Karpas-422 (cell line): ENCODE measurements at regions not wholly inside any gene's neighbourhood (a gene's known extent, or its start where the extent isn't known, plus 50 kb on each side); places are given as distances from the start of the nearest gene placed in this dataset.
A peak's percentile ranks its signal among the peaks of the same experiment; 100 is the strongest.

Experiments
- DNase-seq: peaks from one replicate; pipeline ENCODE4 v3.0.0-alpha.2; 2015
- H2AFZ ChIP-seq: fragments of 200-600 bp; sonication (generic); 2 replicates; pipeline ENCODE4 v1.6.1; 2014; ENCODE audit warnings: antibody characterized with exemption, low read length, mixed read lengths
- H3K27ac ChIP-seq: fragments of 200-600 bp; sonication (generic); 2 replicates; pipeline ENCODE4 v1.5.1; 2014; ENCODE audit warnings: mild to moderate bottlenecking, low read length, moderate library complexity
- H3K27me3 ChIP-seq: fragments of 200-600 bp; sonication (generic); 2 replicates; pipeline ENCODE4 v1.6.1; 2014; ENCODE audit warnings: low read length, mixed read lengths
- H3K36me3 ChIP-seq: fragments of 200-600 bp; sonication (generic); 2 replicates; pipeline ENCODE4 v1.6.1; 2014; ENCODE audit warnings: low read length, mixed read lengths; ENCODE audit not compliant: insufficient read depth
- H3K4me1 ChIP-seq: fragments of 200-600 bp; sonication (generic); 2 replicates; pipeline ENCODE4 v1.6.1; 2014; ENCODE audit warnings: mild to moderate bottlenecking, low read length, mixed read lengths
- H3K4me2 ChIP-seq: fragments of 200-600 bp; sonication (generic); 2 replicates; pipeline ENCODE4 v1.6.1; 2014; ENCODE audit warnings: low read length, low read depth, mild to moderate bottlenecking; ENCODE audit not compliant: poor library complexity, severe bottlenecking
- H3K4me3 ChIP-seq: fragments of 200-600 bp; sonication (generic); 2 replicates; pipeline ENCODE4 v1.5.1; 2014; ENCODE audit warnings: mild to moderate bottlenecking, antibody characterized with exemption, low read length, mixed read lengths
- H3K79me2 ChIP-seq: fragments of 200-600 bp; sonication (generic); 2 replicates; pipeline ENCODE4 v1.6.1; 2014; ENCODE audit warnings: mild to moderate bottlenecking, low read length, mixed read lengths
- H3K9ac ChIP-seq: fragments of 200-600 bp; sonication (generic); 2 replicates; pipeline ENCODE4 v1.6.0; 2014; ENCODE audit warnings: low read length
- H3K9me2 ChIP-seq: fragments of 200-600 bp; sonication (generic), shearing (Covaris generic); replicated peaks from 2 replicates; pipeline ENCODE4 v1.6.0; 2014; ENCODE audit warnings: mild to moderate bottlenecking, low read length, moderate library complexity; ENCODE audit not compliant: insufficient read depth
- H3K9me3 ChIP-seq: fragments of 300-700, 200-600 bp; sonication (generic); 2 replicates; pipeline ENCODE4 v1.6.1; 2014; ENCODE audit warnings: low read length, mixed read lengths
- H4K20me1 ChIP-seq: fragments of 200-600 bp; sonication (generic); 2 replicates; pipeline ENCODE4 v1.6.1; 2014; ENCODE audit warnings: mild to moderate bottlenecking, antibody characterized with exemption, low read length, low read depth; ENCODE audit not compliant: insufficient read depth

DNA sequence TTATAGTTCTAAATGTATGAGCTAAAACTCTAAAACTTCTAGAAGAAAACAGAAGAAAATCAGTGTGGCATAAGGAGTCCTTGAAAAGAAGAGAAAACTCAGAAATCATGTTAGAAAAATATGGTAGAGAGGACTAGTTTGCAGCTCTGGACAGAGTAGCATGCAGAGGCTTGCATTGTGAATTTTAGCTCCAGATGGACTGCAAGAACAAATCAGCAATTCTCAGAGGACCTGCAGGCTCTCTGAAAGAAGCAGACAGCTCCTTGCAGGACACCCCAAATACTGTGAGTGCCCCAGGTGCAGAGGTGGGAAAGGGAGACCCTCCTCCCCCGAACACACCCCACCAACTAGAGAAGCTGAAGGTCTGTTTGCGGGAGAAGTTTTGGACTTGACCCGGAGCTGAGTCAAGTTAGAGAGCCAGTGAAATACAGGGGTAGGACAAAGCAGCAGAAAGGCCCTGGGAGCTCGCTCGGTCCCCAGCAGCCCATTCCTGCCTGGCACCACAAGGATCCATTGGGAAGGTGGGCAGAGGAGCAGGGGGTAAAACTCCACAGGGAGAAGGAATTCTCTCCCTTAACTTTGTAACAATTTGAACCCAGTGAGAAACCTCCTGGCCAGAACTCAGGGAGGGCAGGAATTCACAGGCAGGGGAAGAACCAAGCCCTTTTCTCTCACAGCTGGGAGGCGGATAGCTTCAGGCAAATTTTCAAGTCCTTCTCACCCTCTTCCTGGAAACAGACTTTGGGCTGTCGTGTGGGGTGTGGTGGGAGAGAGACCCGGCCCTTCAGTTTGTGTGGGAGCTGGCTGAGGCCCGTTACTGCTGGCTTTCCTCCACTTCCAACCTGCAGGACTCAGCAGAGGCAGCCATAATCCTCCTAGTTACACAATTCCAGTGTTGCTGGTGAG lies 216.2 kb upstream of the SLC35G4 start:
- no peak overlapping the region for H3K4me3 ChIP-seq
- no peaks in the 10 kb centered on the region for H3K79me2 ChIP-seq
- no peak overlapping the region for H3K27ac ChIP-seq
- no peak for DNase-seq
- H2AFZ ChIP-seq, result no peak overlapping the region
- no peak overlapping the region for H3K9ac ChIP-seq
- H4K20me1 ChIP-seq, result no peaks in the 10 kb centered on the region
- no peaks in the 10 kb centered on the region for H3K4me1 ChIP-seq
- no peaks in the 10 kb centered on the region for H3K9me2 ChIP-seq
- no peak overlapping the region for H3K4me2 ChIP-seq
- H3K36me3 ChIP-seq, result no peaks in the 10 kb centered on the region
- no peaks in the 10 kb centered on the region for H3K27me3 ChIP-seq
- H3K9me3 ChIP-seq, result no peaks in the 10 kb centered on the region

DNA sequence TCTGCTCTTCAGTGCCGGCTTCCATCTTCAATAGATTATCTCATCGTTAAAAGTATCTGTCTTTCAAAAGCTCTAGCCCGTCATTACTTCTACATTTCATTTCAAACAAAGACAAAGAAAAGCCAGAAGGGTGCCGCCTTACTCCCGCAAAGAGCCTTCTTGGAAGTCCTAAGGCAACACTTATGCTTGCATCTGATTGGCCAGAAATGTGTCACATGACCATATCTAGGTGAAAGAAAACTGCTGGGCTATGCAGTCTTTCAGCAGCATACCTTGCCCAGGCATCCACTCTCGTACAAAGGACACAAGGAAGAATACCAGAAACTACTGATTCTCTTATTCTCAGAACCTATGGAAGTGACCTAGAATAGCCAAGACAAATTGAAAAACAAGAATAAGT lies 217.1 kb upstream of the SLC35G4 start:
- Histone ChIP-seq H3K36me3 (no peaks in the 10 kb centered on the region), H3K9me2 (no peaks in the 10 kb centered on the region), H3K27me3 (no peaks in the 10 kb centered on the region), H3K4me2 (no peak overlapping the region), H3K27ac (no peak overlapping the region), H3K9me3 (no peaks in the 10 kb centered on the region), H3K79me2 (no peaks in the 10 kb centered on the region), H2AFZ (no peak overlapping the region), H3K4me3 (no peak overlapping the region), H4K20me1 (no peaks in the 10 kb centered on the region), H3K9ac (no peak overlapping the region), H3K4me1 (no peaks in the 10 kb centered on the region)
- DNase-seq, result peak; percentile 51

DNA sequence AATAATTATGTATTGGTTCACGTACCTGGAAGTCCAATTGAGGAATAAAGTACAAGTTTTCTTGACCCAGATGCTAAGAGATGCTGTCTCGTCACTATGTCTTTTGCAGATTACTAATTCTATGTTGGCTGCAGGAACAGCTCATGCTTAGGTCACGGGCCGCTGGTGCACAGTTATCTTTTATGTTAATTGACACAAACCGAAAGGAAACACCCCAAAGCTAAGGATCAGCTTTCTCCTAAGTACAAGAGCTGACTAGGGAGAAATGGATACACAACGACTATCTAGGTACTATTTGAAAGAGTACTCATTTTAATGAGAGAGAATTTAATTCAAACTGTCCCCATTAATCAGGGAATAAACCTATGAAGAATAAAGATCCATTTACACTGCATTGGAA lies 217.7 kb upstream of the SLC35G4 start:
- Histone ChIP-seq H3K79me2 (no peaks in the 10 kb centered on the region), H3K27ac (no peak overlapping the region), H3K4me1 (no peaks in the 10 kb centered on the region), H3K9ac (no peak overlapping the region), H3K9me3 (no peaks in the 10 kb centered on the region), H3K4me3 (no peak overlapping the region), H3K9me2 (no peaks in the 10 kb centered on the region), H4K20me1 (no peaks in the 10 kb centered on the region), H2AFZ (no peak overlapping the region), H3K4me2 (no peak overlapping the region), H3K36me3 (no peaks in the 10 kb centered on the region), H3K27me3 (no peaks in the 10 kb centered on the region)
- no peak for DNase-seq

DNA sequence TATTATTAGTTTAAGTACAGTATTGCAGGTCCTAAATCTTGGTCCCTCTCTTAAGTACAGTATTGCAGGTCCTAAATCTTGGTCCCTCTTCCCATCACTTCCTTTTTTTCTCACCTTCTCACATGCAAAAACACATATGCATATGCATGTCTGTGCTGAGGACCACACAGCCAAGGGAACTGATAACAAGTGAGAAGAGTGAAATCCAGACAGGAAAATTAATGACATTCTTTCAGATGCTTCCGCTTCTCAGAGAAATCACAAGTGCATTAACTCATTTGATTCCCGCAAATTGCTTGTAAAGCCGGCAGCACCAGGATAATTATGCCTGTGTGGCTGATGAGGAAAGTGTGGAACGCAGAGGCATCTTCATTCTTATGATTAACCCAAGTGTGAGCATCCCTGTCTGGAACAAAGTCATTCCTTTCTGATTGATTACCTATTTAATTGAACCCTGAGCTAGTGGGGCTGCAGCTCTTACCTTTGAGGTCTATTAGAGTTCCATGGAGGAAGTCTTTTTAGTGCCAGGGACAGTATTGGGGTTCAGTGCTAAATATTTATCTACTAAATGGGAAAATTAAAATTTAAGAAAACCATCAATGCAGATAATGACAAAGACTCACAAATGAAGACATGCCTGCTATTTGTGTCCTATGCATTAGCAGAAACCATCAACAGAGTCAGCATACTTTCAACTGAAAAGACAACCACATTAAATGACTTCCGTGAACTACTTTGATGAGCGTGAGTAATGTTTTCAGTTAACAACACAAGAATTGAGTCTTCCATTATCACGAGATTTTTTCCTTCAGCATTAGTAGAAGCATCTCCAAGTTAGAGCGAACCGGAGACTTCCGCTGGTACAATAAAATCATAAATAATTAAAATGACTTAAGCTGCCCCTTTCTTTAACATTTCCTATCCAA lies 220.4 kb upstream of the SLC35G4 start:
- H3K36me3 ChIP-seq, result no peaks in the 10 kb centered on the region
- H3K4me2 ChIP-seq, result no peak overlapping the region
- no peaks in the 10 kb centered on the region for H3K9me3 ChIP-seq
- H4K20me1 ChIP-seq, result no peaks in the 10 kb centered on the region
- no peak overlapping the region for H3K9ac ChIP-seq
- no peaks in the 10 kb centered on the region for H3K4me1 ChIP-seq
- no peak overlapping the region for H3K4me3 ChIP-seq
- no peak for DNase-seq
- H3K79me2 ChIP-seq, result no peaks in the 10 kb centered on the region
- H3K9me2 ChIP-seq, result no peaks in the 10 kb centered on the region
- H2AFZ ChIP-seq, result no peak overlapping the region
- H3K27ac ChIP-seq, result no peak overlapping the region
- H3K27me3 ChIP-seq, result no peaks in the 10 kb centered on the region

DNA sequence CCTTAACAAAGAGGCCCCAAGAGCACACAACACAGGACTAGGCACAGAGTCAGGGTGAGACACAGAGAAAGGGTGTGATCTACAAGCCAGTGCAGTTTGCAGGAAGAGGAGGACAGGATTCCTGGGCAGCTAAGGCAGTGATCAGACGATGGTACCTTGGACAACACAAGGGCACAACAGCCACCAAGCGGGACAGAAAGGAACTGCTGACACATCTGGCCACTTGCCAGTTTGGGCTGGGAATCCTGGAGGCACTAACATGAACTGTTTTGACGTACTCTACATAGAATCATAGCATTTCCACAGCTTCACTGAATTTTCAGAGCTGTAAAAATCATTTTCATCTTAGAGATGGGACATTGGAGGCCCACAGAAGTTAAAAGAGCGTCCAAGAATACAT lies 221.5 kb upstream of the SLC35G4 start:
- no peaks in the 10 kb centered on the region for H4K20me1 ChIP-seq
- peak; percentile 73 for DNase-seq
- no peaks in the 10 kb centered on the region for H3K79me2 ChIP-seq
- no peak overlapping the region for H3K4me2 ChIP-seq
- H3K36me3 ChIP-seq, result no peaks in the 10 kb centered on the region
- H3K27ac ChIP-seq, result no peak overlapping the region
- no peaks in the 10 kb centered on the region for H3K9me3 ChIP-seq
- no peak overlapping the region for H3K4me3 ChIP-seq
- H2AFZ ChIP-seq, result no peak overlapping the region
- no peaks in the 10 kb centered on the region for H3K4me1 ChIP-seq
- H3K27me3 ChIP-seq, result no peaks in the 10 kb centered on the region
- H3K9ac ChIP-seq, result no peak overlapping the region
- no peaks in the 10 kb centered on the region for H3K9me2 ChIP-seq

DNA sequence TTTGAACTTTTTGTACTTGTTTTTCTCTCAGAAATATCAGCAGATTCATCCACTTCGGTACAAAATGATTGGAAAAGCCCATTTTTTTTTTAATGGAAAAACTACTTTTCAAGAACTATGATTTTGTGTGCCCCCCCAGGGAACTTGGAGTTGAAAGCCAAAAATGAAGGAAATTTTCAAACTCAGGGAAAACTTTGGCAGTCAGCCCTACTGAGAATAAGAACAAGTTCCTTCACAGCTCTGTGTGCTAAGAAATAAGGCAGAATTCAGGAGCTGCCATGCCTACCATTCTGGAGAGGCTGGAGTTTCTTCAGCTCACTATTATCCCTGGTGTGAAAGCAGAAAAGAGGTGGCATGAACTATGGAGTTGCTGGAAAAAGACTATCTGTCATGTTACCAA lies 226.0 kb upstream of the SLC35G4 start:
- Histone ChIP-seq H3K79me2 (no peaks in the 10 kb centered on the region), H3K9me3 (no peaks in the 10 kb centered on the region), H3K9me2 (no peaks in the 10 kb centered on the region), H3K4me3 (no peak overlapping the region), H2AFZ (no peak overlapping the region), H3K36me3 (no peaks in the 10 kb centered on the region), H3K27ac (no peak overlapping the region), H3K27me3 (no peaks in the 10 kb centered on the region), H3K4me1 (no peaks in the 10 kb centered on the region), H4K20me1 (no peaks in the 10 kb centered on the region), H3K4me2 (no peak overlapping the region), H3K9ac (no peak overlapping the region)
- DNase-seq, result no peak

DNA sequence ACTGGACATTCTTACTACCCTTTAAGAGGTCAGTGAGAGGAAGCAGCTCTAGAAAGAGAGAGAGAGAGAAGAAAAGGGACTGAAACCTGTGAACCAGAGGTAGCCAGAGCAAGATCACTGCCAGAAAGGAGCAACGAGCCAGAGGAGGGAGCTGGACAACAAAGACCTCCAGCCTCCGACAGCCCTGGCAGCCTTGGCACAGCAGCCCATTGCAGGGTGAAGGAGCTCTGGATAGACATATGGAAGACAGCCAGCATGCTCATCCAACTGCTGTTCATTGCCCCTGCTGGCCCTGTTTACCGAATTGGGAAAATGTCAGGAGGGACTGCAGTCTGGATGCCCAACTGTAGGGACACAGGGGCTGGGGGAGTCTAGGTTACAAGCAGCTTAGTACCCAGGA lies 228.4 kb upstream of the SLC35G4 start:
- no peaks in the 10 kb centered on the region for H3K9me2 ChIP-seq
- H3K4me2 ChIP-seq, result no peak overlapping the region
- H4K20me1 ChIP-seq, result no peaks in the 10 kb centered on the region
- no peaks in the 10 kb centered on the region for H3K79me2 ChIP-seq
- no peaks in the 10 kb centered on the region for H3K4me1 ChIP-seq
- no peak overlapping the region for H3K4me3 ChIP-seq
- H3K27me3 ChIP-seq, result no peaks in the 10 kb centered on the region
- DNase-seq, result no peak
- no peak overlapping the region for H3K9ac ChIP-seq
- H3K9me3 ChIP-seq, result no peaks in the 10 kb centered on the region
- H3K27ac ChIP-seq, result no peak overlapping the region
- H3K36me3 ChIP-seq, result no peaks in the 10 kb centered on the region
- H2AFZ ChIP-seq, result no peak overlapping the region

DNA sequence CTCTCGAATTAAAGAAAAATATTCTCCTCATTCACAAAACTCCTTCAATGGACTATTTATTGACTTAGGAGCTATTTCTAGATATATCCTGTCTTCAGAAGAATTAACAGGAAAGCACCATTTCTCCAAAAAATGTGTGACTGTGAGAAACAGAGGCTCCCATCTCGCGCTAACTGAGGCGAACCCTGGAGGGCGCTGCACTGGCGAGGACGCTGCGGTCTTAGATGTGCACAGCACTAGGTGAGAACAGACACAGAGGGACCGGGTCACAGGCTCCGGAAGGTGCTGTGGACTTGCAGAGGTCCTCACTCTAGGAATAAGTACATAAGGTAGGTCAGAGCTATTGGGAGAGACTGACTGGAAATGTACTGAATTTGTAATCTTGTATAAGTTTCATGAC lies 229.7 kb upstream of the SLC35G4 start:
- Histone ChIP-seq H3K79me2 (no peaks in the 10 kb centered on the region), H4K20me1 (no peaks in the 10 kb centered on the region)

More for the DNA sequence above, 229.7 kb upstream of the SLC35G4 start:
- no peak overlapping the region for H3K4me3 ChIP-seq
- H3K9me3 ChIP-seq, result no peaks in the 10 kb centered on the region
- H3K4me1 ChIP-seq, result no peaks in the 10 kb centered on the region
- H3K9ac ChIP-seq, result no peak overlapping the region
- H3K27ac ChIP-seq, result no peak overlapping the region
- H3K4me2 ChIP-seq, result no peak overlapping the region
- H2AFZ ChIP-seq, result no peak overlapping the region
- H3K36me3 ChIP-seq, result no peaks in the 10 kb centered on the region
- H3K9me2 ChIP-seq, result no peaks in the 10 kb centered on the region
- no peaks in the 10 kb centered on the region for H3K27me3 ChIP-seq
- DNase-seq, result no peak
